Head of caudate nucleus (tissue), 42 donors: ENCODE measurements at regions not wholly inside any gene's neighbourhood (a gene's known extent, or its start where the extent isn't known, plus 50 kb on each side); places are given as distances from the start of the nearest gene placed in this dataset.

Experiments used
- DNase-seq, 42 donors: peaks; one replicate each; pipeline versions ENCODE4 v3.0.0 to v3.0.0-alpha.2; 2020 to 2021; ENCODE audit warnings: mixed read lengths in 7 of 42
- intact Hi-C: fragments of 100-400 bp; cut with DNase I; formaldehyde crosslinking; loops from one replicate; pipeline ENCODE4 v1.15.0; 2022

DNA sequence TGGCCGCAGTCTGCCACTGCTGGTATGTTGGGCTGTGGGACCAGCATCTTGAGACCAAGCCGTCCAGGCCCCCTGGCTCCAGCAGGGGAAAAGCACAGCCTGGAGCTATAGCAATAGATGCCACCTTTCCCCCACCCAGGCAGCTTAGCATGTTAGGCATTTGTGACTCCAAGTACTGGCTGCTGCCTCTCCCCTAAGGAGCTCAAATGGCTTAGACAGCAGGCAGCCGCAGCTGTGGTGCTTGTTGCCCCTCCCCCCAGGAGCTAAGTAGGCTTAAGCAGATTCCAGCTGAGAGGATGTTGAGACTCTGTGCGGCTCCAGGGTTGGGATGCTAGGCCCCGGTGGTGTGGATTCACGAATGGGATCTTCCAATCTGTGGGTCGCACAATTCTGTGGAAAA is 88.8 kb upstream of the ANKFN1 start:
- intact Hi-C loops: no loop called here
- no peak for DNase-seq

DNA sequence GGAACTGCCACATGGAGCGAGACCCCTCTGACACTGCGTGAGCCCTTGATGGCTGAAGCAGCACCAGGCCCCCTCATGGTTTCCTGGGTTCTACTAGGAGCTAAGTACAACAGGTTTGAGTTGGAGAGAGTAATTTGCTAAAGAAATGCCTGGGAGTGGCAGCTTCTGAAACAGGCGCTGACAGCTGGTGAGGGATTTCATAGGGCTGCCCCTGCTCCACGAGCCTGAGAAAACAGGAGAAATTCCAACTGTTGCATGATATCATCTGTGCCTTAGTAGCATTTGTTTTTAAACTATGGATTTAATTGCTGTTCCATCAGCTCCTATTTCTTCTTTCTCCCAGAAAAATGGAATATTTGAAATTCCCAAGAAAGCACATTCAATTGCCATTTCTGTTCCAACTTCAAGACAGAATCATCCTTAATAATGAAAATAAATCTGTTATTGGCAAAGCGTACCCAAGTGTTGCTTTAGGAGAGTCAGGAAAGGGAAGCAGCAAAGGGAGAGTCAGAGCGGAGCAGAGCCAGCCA is 78.8 kb upstream of the ANKFN1 start:
- no peak for DNase-seq
- intact Hi-C loops: no loop called here

DNA sequence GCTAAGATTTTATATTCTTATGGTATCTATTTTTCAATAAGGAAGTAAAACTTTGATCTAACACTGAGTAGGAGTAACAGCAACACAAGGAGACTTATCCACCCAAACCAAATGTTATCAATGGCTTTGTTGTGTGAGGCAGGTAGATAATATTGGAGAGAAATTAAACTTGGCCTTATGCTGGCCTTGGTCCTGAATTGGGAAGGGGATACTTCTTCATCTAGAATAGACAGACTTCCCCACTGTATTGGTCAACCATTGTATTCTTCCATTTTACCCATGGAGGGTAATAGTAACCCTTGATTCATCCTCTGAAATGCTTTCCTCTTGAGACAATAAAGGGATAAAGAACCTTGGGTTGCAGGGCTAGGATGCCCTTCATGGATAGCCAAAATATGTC is 76.3 kb upstream of the ANKFN1 start:
- DNase-seq: no peak
- intact Hi-C loops: no loop called here

DNA sequence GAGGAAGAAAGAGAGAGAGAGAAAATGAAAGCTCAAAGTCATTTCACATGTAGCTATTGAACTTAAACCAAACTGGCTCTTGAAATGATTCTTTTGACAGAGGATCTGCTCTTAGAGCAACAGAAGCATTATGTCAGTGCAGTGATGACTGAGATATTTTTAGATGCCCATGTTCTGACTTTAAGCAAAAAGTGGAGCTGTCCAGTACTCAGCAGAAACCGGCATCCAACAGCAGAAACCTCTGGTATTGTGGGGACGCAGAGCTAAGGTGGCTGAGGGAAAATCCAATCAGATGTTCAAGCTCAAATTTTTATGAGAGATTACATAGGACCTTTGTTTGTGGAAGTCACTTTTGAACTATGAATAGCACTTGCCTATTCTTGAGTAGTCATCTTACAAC is 69.8 kb upstream of the ANKFN1 start:
- DNase-seq: no peak
- intact Hi-C loops: no loop called here

DNA sequence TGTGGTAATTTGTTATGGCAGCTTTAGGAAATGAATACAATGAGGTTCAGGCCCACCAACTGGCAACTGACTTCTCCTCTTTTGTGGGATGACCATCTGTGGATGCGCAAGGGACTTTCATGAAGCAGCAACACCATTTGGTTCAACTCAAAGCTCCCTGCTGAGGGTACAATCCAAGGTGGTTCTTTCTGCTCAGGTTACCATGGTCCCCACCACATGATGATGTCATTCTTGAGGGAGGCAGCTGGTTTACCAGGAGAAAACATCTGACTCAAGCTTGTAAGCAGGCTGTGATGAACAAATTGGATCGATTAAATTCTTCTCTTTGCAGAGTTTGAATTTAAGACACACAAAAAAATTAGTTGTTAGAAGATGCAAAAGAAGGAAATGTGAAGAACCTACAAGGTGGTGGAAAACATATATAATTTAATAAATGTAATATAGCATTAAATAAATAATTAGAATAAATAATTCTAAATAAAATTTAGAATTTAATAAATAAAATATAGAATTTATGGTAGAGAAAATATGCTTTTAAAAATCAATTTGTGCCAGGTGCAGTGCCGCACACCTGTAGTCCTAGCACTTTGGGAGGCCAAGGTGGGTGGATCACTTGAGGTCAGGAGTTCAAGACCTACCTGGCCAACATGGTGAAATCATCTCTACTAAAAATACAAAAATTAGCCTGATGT is 67.6 kb upstream of the ANKFN1 start:
- intact Hi-C loops: no loop called here

DNA sequence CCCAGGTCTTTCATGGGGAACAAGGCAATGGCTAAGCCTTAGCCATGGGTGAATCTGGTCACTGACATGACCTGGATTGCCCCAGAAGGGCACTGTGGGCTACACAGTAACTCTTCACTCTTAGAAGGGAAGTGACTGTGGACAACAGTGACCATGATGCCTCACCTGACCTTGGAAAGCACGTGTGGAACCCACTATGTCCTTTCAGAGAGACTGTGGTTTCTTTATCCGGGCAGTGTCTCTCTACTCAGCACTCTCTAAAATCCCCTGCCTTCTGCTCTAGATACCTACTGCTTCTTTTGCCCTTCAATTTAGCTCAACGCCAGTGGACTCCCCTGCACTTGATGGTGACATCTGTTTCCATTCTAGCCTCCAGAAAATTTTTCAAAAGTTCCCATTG is 66.1 kb upstream of the ANKFN1 start:
- no peak for DNase-seq
- intact Hi-C loops: no loop called here

More for the DNA sequence above, 67.6 kb upstream of the ANKFN1 start:
- no peak for DNase-seq

DNA sequence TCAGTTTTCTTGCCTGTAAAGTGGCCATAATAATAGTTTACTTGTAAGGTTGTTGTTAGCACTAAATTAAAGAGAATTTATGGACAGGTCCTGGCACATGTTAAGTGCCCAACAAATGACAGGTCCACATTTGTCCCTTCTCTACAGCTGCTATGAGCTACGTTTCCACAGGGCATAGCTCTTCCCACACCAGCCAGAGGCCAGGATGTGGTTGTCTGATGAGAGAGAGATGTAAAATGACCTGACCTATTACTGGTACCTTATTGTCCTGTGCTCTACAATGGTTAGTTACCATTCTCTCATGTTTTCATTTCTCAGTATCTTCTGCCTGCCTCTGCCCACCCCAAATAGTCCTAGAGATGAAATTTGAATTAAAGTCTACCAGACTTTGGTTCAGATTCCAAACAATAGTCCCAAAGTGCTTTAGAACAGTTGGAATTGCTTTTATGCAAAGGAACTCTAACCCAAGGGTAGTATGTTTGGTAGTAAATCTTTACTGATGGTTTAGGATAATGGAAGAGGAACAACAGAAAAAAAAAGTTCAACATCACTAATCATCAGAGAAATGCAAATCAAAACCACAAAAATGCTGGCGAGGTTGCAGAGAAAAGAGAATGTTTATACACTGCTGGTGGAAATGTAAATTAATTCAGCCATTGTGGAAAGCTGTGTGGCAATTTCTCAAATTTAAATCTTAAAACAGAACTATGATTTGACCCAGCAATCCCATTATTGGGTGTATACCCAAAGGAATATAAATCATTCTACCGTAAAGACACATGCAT is 57.1 kb upstream of the ANKFN1 start:
- intact Hi-C loops: no loop called here
- no peak for DNase-seq

DNA sequence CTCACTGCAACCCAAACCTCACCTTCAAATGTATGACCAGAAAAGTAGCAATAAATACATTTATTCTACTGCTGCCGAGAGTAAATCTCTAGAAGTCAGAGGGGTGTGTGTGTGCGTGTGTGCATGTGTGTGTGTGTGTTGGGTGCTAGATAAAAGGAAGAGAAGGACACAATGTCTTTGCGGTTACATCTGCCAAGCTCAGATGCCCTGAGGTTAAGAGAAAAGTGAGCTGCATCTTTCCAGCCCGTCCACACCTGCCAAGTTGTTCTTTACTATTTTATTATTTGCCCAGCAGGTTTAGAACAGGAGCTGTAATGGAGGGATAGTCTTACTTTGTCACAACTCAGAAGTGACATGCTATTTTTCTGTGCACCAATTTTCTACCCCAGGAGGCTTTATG is 54.5 kb upstream of the ANKFN1 start:
- no peak for DNase-seq
- intact Hi-C loops: no loop called here

DNA sequence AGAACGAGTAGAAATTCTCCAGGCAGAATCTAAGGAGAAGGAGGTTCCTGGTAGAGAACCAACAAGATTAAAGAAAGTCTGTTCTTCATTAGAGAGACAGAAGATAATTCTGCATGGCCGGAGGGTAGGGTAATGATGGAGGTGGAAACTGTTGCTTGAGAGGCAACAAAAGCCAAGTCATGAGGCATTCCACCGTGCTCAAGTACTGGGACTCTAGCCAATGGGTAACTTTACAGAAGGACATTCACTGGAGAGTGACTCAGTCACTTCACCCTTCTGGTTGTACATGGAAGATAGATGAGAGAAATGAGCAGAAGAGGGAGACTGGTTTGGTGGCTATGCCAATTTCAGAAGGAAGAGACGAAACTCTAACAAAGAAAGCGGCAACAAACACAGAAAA is 53.6 kb upstream of the ANKFN1 start:
- no peak for DNase-seq
- intact Hi-C loops: no loop called here
